A673 (cell line): ENCODE measurements at regions not wholly inside any gene's neighbourhood (a gene's known extent, or its start where the extent isn't known, plus 50 kb on each side); places are given as distances from the start of the nearest gene placed in this dataset.

Source experiments
- EZH2 ChIP-seq: fragments of 200-600 bp; sonication (generic); IDR thresholded peaks from 2 replicates; pipeline ENCODE4 v1.6.1; 2017; ENCODE audit warnings: borderline replicate concordance, low read depth, mild to moderate bottlenecking, mixed read lengths, antibody characterized with exemption, low read length; ENCODE audit not compliant: poor library complexity, severe bottlenecking
- TF ChIP-seq, protein P1 (sequence below): fragments of 300-800, 200-600 bp; sonication (generic); conservative IDR thresholded peaks from 2 replicates; pipeline ENCODE4 v1.5.1; 2017; ENCODE audit warnings: low read depth, mild to moderate bottlenecking, antibody characterized with exemption, low read length, moderate library complexity, mixed read lengths

DNA sequence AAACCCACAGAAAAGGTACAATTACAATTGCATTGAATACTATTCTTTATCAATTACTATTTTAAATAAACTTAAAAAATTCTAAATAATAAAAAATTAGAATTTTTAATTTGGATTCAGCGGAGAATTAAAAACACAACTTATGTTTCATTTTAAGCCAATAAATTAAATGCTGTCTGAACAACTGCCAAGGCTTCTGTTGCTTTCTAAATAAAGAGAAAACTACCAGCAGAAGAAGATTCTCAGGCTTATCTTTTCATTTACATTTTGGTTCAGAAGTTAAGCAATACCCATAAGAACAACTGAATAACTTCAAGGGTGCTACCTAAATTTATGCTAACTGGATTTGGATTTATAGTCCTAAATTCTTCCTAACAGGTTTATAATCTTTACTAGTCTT, 150.0 kb upstream of the FTMT start:
- TF ChIP-seq, protein P1, sequence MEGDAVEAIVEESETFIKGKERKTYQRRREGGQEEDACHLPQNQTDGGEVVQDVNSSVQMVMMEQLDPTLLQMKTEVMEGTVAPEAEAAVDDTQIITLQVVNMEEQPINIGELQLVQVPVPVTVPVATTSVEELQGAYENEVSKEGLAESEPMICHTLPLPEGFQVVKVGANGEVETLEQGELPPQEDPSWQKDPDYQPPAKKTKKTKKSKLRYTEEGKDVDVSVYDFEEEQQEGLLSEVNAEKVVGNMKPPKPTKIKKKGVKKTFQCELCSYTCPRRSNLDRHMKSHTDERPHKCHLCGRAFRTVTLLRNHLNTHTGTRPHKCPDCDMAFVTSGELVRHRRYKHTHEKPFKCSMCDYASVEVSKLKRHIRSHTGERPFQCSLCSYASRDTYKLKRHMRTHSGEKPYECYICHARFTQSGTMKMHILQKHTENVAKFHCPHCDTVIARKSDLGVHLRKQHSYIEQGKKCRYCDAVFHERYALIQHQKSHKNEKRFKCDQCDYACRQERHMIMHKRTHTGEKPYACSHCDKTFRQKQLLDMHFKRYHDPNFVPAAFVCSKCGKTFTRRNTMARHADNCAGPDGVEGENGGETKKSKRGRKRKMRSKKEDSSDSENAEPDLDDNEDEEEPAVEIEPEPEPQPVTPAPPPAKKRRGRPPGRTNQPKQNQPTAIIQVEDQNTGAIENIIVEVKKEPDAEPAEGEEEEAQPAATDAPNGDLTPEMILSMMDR: no peak
- TF ChIP-seq EZH2: no peak
